ENCODE measurements at regions not wholly inside any gene's neighbourhood (a gene's known extent, or its start where the extent isn't known, plus 50 kb on each side); places are given as distances from the start of the nearest gene placed in this dataset.

DNA sequence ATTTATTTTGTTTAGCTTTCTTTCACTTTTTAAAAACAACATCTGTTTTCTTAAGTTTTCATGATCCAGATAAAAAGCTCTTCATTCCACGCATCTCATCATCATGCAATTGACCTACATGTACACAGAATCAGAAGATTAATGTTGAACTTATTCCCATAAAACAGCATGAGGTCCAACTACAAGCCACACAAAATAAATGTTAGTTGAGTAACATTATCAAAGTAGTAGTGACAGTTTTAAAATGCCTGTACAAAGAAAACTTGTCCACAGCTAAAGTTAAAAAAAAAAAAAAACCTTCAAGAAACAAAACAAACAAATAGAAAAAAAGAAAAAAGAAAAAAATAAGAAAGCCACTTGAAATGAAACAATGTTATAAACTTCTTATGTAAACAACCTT is 846.3 kb downstream of the TLE1 start:
- no peak for TF ChIP-seq POLR2AphosphoS5 (IDR thresholded peaks at IDR 0.05)
- TF ChIP-seq, protein P1, sequence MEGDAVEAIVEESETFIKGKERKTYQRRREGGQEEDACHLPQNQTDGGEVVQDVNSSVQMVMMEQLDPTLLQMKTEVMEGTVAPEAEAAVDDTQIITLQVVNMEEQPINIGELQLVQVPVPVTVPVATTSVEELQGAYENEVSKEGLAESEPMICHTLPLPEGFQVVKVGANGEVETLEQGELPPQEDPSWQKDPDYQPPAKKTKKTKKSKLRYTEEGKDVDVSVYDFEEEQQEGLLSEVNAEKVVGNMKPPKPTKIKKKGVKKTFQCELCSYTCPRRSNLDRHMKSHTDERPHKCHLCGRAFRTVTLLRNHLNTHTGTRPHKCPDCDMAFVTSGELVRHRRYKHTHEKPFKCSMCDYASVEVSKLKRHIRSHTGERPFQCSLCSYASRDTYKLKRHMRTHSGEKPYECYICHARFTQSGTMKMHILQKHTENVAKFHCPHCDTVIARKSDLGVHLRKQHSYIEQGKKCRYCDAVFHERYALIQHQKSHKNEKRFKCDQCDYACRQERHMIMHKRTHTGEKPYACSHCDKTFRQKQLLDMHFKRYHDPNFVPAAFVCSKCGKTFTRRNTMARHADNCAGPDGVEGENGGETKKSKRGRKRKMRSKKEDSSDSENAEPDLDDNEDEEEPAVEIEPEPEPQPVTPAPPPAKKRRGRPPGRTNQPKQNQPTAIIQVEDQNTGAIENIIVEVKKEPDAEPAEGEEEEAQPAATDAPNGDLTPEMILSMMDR (IDR thresholded peaks at IDR 0.05) = no peak

Measured in transverse colon (tissue), 4 donors.